T-helper 2 cell treated with Interferon-gamma antibody and Interleukin-4, amounts not matched to agents 100 ng/mL and 5 ng/mL, for 36 hours (primary cell): ENCODE measurements at regions not wholly inside any gene's neighbourhood (a gene's known extent, or its start where the extent isn't known, plus 50 kb on each side); places are given as distances from the start of the nearest gene placed in this dataset.

ENCODE experiments used
- intact Hi-C: fragments of 100-400 bp; cut with micrococcal nuclease; formaldehyde crosslinking; loops from one replicate; pipeline ENCODE4 v1.15.1; 2023

DNA sequence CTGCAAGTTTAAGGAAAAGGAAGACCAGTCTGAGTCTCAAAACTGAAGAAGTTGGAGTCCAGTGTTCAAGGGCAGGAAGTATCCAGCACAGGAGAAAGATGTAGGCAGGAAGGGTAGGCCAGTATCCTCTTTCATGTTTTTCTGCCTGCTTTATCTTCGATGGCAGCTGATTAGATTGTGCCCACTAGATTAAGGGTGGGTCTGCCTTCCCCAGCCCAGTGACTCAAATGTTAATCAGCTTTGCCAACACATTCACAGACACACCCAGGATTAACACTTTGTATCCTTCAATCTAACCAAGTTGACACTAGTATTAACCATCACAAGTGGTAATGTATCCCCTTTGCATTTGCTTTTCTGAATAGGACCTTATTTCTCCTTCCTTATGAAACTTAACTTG, 535.9 kb upstream of the FTMT start:
- intact Hi-C loops: no loop called here

DNA sequence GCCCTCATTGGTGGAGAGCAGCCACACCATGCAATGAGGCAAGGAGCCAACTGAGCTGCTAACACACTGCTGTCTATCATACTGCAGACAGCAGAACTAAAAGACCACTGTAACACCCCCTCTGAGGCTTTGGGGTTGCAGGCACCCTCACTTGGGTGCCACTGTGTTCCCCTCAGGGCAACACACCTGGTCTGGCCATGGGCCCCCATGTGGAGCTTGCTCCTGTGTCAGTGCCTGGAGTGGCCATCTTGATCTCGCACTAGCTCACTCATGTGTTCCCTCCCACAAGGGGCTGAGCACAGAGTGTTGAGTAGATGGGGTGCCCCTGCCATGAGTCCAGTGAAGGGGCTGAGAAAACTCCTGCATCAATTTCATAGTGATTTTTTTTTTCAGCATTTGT, 532.4 kb upstream of the FTMT start:
- intact Hi-C loops: no loop called here

DNA sequence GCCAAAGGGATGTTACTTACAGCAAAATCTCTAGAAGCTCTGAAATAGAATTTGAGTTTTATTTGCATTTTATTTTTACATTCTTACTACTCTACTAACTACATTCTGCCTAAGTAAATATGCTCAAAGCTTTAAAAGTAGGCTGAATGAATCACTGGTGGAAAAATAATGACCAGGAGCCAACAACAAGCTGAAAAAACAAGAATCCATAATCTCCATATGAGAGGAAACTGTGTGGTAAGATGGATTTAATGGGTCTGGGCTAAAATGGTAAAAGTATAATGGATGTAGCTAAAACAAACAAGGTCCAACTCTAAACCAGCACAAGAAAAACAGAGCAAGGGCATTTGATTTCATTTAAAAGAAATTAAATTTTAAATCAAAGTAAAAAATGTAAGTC, 525.8 kb upstream of the FTMT start:
- intact Hi-C loops: no loop called here

GRCh38 chr5:121350181-121350930, 501.3 kb upstream of the FTMT start:
- intact Hi-C loops: no loop called here

- intact Hi-C loops: no loop called here
These were observed 485.2 kb upstream of the FTMT start for GRCh38 chr5:121366515-121366914.

- intact Hi-C loops: no loop called here
These were observed 478.3 kb upstream of the FTMT start for GRCh38 chr5:121373371-121373770.

GRCh38 chr5:121377461-121377860, 474.2 kb upstream of the FTMT start:
- intact Hi-C loops: no loop called here

DNA sequence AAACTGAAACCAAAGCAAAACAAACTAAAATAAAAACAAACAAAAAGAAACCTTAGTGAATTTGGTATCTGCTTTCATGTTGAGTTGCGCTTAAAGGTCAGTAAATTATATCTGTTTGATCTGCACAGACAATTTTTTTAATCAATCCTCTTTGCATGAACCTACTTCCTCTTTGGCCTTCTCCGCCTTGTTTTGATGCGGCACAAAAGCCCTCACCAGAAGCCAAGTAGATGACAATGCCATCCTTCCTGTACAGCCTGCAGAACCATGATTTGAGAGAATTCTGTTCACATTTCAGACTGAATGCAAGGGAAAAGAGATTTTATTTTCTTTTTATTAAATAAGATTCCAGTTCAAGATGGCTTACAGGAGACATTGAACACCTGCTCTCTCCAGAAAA, 473.6 kb upstream of the FTMT start:
- intact Hi-C loops: no loop called here

- intact Hi-C loops: no loop called here
These were observed 472.9 kb upstream of the FTMT start for GRCh38 chr5:121378559-121379359.

- intact Hi-C loops: loop anchor here (5.0 kb wide), 1 partner anchor 302 kb away; no protein-coding TSS in a partner anchor
These were observed 471.6 kb upstream of the FTMT start for GRCh38 chr5:121380066-121380465.

GRCh38 chr5:121384359-121384758, 467.3 kb upstream of the FTMT start:
- intact Hi-C loops: loop anchor here (5.0 kb wide), 1 partner anchor 298 kb away; no protein-coding TSS in a partner anchor

DNA sequence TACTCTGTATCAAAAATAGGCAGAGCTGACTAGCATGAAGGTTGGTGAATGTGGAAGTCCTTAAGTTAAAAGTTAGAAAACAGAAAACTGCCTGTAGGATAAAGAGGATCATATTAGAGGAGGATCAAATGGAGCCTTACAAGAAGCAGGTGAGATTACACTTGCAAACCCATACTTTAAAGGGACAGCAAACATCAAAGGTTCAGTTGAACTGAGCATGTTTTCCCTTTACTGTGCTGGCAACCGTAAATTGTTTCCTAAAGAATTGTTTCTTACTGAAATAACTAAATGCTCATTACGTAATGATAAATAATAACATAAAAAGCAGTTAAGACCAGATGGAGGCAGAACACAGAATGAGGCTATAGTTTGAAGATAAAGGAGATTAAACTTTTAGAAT, 465.3 kb upstream of the FTMT start:
- intact Hi-C loops: no loop called here

GRCh38 chr5:121396716-121397115, 455.0 kb upstream of the FTMT start:
- intact Hi-C loops: no loop called here

- intact Hi-C loops: no loop called here
These were observed 451.8 kb upstream of the FTMT start for GRCh38 chr5:121399879-121400278.

DNA sequence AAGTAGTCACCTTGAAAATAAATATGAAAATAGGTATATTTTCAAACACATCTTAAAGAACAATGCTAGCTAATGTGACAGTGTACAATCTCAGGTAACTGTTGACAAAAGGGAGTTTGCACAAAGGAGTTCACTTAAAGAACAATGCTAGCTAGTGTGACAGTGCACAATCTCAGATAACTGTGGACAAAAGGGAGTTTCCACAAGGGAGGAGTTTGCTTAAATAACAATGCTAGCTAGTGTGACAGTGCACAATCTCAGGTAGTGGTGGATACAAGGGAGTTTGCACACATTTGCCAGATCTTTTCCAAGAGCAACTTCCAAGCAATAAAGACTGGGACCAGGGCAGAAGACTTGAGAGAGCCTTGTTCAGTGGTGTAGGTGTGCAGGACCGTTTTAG, 442.9 kb upstream of the FTMT start:
- intact Hi-C loops: no loop called here

DNA sequence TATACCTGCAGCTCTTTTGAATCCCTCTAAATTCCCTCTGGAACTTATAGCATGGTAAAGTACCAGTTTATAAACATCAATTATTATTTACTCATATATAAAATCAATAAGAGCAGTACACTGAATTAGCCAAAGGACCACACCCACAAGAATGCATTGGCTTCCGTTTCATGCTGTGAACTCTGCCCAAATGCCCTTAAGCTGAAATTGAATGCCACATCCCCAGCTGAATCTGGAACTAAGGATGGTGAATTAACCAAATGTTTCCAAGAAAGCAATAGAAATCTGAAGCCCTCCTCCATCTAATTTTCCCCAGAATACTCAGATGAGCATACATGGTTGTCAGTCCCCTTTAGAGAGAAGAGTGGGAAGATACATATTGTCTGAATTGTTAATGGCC, 436.4 kb upstream of the FTMT start:
- intact Hi-C loops: no loop called here

- intact Hi-C loops: no loop called here
These were observed 430.0 kb upstream of the FTMT start for GRCh38 chr5:121421646-121422045.

DNA sequence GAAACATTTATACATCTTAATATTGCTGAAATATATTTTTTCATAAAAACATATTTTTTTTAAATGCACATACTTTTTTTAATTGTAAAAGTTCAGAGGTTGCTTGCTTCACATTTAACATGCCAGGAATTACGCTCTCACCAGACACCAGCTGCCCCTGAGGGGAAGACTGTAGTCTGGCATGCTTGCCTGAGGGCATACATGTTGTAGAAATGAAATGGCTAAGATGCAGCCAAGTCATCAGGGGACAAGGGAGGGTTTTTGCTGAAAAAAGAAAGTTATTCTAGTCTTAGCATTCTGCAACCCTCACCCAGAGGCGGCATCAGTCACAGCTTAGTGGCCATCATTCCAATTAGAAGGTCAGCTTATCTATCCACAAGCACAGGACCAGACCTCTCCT, 426.7 kb upstream of the FTMT start:
- intact Hi-C loops: no loop called here

- intact Hi-C loops: no loop called here
These were observed 425.5 kb upstream of the FTMT start for GRCh38 chr5:121426153-121426552.

DNA sequence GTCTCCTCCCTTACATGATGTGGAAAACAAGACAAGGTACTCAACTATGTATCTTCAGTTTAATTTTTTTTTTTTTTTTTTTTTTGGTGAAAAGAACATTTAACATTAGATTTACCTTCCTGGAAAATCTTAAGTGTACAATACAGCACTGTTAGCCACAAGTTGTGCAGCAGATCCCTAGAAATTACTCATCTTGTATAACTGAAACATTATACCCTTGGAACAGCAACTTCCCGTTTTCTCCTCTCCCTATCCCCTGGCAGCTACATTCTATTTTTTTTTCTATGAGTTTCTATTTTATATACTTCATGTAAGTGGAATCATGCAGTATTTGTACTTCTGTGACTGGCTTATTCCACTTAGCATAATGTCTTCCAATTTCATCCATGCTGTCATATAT, 421.9 kb upstream of the FTMT start:
- intact Hi-C loops: no loop called here

GRCh38 chr5:121430538-121430937, 421.1 kb upstream of the FTMT start:
- intact Hi-C loops: no loop called here

GRCh38 chr5:121445511-121445910, 406.2 kb upstream of the FTMT start:
- intact Hi-C loops: no loop called here

DNA sequence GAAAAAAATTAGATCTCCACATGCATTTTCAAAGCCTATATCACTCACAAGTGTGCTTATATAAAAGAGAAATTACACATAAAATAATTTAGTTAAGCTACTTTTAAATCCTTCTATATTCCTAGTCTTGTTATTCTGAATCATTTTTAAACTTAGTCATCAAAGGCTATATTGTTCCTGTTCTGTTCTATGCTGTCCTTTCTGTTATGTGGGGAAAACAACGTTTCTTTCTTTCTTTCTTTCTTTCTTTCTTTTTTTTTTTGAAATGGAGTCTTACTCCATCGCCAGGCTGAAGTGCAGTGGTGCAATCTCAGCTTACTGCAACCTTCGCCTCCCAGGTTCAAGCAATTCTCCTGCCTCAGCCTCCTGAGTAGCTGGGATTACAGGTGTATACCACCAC, 389.2 kb upstream of the FTMT start:
- intact Hi-C loops: no loop called here
